ENCODE measurements at regions not wholly inside any gene's neighbourhood (a gene's known extent, or its start where the extent isn't known, plus 50 kb on each side); places are given as distances from the start of the nearest gene placed in this dataset.

DNA sequence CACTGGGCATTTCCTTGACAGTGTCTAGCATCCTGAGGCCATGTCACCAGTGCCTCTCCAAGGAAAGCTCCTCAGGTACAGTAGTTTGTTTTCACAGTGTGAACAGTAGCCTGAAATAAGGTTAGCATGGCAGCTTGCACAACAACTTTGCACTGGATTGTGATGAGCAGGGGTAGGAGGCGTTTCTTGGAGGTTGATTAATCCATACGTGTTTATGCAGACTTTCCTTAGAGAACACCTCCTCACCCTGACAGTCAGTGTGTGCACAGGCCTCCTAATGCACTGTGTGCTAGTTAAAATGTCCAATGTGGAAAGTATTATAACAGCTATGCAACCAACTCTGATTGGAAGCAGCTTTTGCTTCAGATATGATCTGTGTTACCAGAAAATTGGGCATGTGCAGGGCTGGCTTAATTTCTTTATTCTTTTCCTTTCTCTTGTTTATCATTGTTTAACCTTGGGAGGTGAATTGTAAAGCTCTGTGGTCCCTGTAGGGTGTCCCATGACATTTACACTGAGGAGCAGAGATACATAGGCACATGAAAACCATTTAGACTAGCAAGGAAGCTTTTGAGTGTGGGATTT is 77.2 kb upstream of the LDAH start:
- Histone ChIP-seq H3K27ac (ENCODE audit: insufficient read depth, low read length, poor library complexity, severe bottlenecking) (no peak overlapping the region), H3K4me1 (ENCODE audit: control insufficient read depth, insufficient read depth, low read length, poor library complexity, severe bottlenecking) (no peaks in the 10 kb centered on the region), H3K27me3 (ENCODE audit: control insufficient read depth, insufficient read depth, low read length) (no peaks in the 10 kb centered on the region), H3K9me3 (ENCODE audit: control insufficient read depth in 2 of 2, low read length in 2 of 2) (no peaks in the 10 kb centered on the region), H3K4me3 (ENCODE audit: low read depth, low read length) (no peak overlapping the region), H3K36me3 (ENCODE audit: control insufficient read depth, insufficient read depth, low read length) (no peaks in the 10 kb centered on the region)
- H3K27ac Mint-ChIP-seq: no peak overlapping the region
- no peak overlapping the region for H3K4me3 Mint-ChIP-seq
- peaks cover 18% of the 10 kb centered on the region for H3K27me3 Mint-ChIP-seq
- H3K4me1 Mint-ChIP-seq: no peaks in the 10 kb centered on the region
- H3K9me3 Mint-ChIP-seq: peaks cover 0 to 1% (median 0%) of the 10 kb centered on the region in 7 donors
- ATAC-seq (ENCODE audit: low read depth in 2 of 2) (no peak), DNase-seq (no peak)
- no peaks in the 10 kb centered on the region for H3K36me3 Mint-ChIP-seq

DNA sequence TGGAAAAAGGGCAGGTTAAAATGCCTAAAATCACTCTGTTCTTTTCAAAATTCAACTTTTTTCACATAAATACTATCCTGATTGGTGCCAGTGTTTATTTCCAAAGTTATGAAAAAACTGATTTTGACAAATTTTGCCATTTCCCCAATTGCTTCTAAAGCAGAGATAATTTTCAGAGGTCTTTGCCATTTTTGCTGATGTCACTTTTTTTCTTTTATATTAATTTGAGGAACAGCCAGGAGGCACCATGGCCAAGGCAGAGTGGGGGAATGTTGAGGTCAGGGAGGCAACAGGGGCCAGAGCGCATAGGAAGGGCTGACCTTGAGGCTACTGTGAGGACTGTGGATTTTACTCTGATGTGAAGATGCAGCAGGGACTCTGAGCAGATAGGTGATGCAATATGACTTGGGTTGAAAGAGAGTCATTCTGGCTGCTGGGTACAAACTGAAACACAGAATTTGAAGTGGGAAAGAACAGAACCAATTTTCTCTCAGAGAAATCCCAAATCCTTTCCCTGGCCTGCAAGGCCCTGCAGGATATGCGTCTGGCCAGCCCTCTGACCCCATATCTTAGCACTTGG is 75.1 kb upstream of the LDAH start:
- H3K27me3 Mint-ChIP-seq: peaks cover 18% of the 10 kb centered on the region
- Histone ChIP-seq H3K27me3 (ENCODE audit: control insufficient read depth, insufficient read depth, low read length) (peaks cover 3% of the 10 kb centered on the region), H3K4me3 (ENCODE audit: low read depth, low read length) (no peak overlapping the region), H3K36me3 (ENCODE audit: control insufficient read depth, insufficient read depth, low read length) (no peaks in the 10 kb centered on the region), H3K4me1 (ENCODE audit: control insufficient read depth, insufficient read depth, low read length, poor library complexity, severe bottlenecking) (no peaks in the 10 kb centered on the region), H3K9me3 (ENCODE audit: control insufficient read depth in 2 of 2, low read length in 2 of 2) (peaks cover 0 to 3% of the 10 kb centered on the region in 2 experiments), H3K27ac (ENCODE audit: insufficient read depth, low read length, poor library complexity, severe bottlenecking) (no peak overlapping the region)
- no peak overlapping the region for H3K4me3 Mint-ChIP-seq
- peaks cover 0 to 14% (median 0%) of the 10 kb centered on the region in 7 donors for H3K9me3 Mint-ChIP-seq
- ATAC-seq (ENCODE audit: low read depth in 2 of 2) (no peak), DNase-seq (no peak)
- no peak overlapping the region for H3K27ac Mint-ChIP-seq
- H3K36me3 Mint-ChIP-seq: no peaks in the 10 kb centered on the region
- no peaks in the 10 kb centered on the region for H3K4me1 Mint-ChIP-seq

DNA sequence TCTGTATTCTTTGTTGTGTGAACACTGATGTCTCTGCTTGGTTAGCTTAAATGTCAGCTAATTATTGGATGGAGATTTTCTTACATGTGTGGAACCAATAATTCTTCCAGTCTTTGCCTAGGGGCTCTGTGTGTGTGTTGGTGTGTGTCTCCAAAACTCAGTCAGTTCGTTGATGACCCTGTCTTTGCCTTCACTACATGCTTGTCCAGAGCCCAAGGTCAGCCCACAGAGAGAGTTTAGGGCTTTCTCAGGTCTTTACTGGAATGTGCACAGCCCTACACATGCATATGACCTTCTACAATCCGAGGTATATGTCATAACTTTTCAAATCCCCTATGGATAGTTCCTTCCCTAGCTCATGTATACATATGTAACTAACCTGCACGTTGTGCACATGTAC is 74.1 kb upstream of the LDAH start:
- no peak for ATAC-seq (ENCODE audit: low read depth in 2 of 2)
- H3K36me3 Mint-ChIP-seq: no peaks in the 10 kb centered on the region
- H3K36me3 ChIP-seq (ENCODE audit: control insufficient read depth, insufficient read depth, low read length): no peaks in the 10 kb centered on the region

DNA sequence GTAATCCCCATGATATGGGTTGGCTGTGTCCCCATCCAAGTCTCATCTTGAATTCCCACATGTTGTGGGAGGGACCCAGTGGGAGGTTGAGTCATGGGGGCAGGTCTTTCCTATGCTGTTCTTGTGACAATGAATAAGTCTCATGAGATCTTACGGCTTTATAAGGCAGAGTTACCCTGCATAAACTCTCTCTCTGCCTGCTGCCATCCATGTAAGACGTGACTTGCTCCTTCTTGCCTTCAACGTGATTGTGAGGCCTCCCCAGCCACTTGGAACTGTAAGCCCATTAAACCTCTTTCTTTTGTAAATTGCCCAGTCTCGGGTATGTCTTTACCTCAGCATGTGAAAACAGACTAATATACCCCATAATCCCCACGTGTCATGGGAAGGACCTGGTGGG is 61.9 kb upstream of the LDAH start:
- Mint-ChIP-seq H3K4me3 (no peak overlapping the region), H3K27ac (no peak overlapping the region), H3K4me1 (no peaks in the 10 kb centered on the region), H3K27me3 (peaks cover 4% of the 10 kb centered on the region), H3K9me3 (peaks cover 0 to 3% (median 0%) of the 10 kb centered on the region in 7 donors), H3K36me3 (no peaks in the 10 kb centered on the region)
- H3K4me1 ChIP-seq (ENCODE audit: control insufficient read depth, insufficient read depth, low read length, poor library complexity, severe bottlenecking): no peaks in the 10 kb centered on the region
- H3K36me3 ChIP-seq (ENCODE audit: control insufficient read depth, insufficient read depth, low read length): no peaks in the 10 kb centered on the region
- no peaks in the 10 kb centered on the region for H3K9me3 ChIP-seq (ENCODE audit: control insufficient read depth in 2 of 2, low read length in 2 of 2)
- ATAC-seq (ENCODE audit: low read depth in 2 of 2) (no peak), DNase-seq (no peak)
- no peaks in the 10 kb centered on the region for H3K27me3 ChIP-seq (ENCODE audit: control insufficient read depth, insufficient read depth, low read length)
- no peak overlapping the region for H3K4me3 ChIP-seq (ENCODE audit: low read depth, low read length)
- no peak overlapping the region for H3K27ac ChIP-seq (ENCODE audit: insufficient read depth, low read length, poor library complexity, severe bottlenecking)

More for the DNA sequence above, 74.1 kb upstream of the LDAH start:
- Histone ChIP-seq H3K27me3 (ENCODE audit: control insufficient read depth, insufficient read depth, low read length) (peaks cover 3% of the 10 kb centered on the region), H3K9me3 (ENCODE audit: control insufficient read depth in 2 of 2, low read length in 2 of 2) (peaks cover 0 to 3% of the 10 kb centered on the region in 2 experiments), H3K27ac (ENCODE audit: insufficient read depth, low read length, poor library complexity, severe bottlenecking) (no peak overlapping the region), H3K4me1 (ENCODE audit: control insufficient read depth, insufficient read depth, low read length, poor library complexity, severe bottlenecking) (no peaks in the 10 kb centered on the region), H3K4me3 (ENCODE audit: low read depth, low read length) (no peak overlapping the region)
- Mint-ChIP-seq H3K27me3 (peaks cover 27% of the 10 kb centered on the region), H3K4me1 (no peaks in the 10 kb centered on the region), H3K9me3 (peaks cover 0 to 14% (median 0%) of the 10 kb centered on the region in 7 donors), H3K4me3 (no peak overlapping the region), H3K27ac (no peak overlapping the region)
- DNase-seq: no peak

DNA sequence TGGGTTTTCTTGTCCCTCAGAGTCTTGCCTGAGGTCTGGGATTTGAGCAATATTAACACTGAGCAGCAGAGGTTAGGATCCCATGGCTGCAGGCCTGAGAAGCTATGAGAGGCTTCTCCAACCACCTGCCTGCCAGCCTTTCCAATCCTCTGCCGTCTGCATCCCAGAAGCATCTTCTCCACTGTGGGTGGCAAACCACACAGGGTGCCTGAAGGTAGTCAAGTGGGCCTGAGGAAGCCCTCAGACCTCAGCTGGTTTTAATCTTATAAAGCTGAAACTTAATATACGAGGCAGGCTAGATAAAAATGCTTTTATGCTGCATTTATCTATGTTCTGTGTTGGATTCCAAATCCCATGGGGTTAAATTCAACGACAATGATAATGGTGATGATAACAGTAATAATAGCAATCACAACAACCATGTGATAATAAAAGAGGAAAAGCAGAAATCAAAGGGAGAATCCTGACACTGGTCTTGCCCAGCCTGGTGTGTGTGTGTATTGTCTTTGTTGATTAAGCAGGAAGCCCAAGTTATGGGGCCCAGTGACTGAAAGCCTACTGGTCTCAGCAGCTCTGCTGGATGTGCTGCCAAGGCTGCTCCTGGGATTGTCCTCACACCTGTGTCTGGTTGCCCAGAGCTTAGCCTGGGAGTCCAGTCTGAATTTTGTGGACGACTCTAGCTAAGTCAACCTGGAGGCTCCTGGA is 59.7 kb upstream of the LDAH start:
- H3K4me1 Mint-ChIP-seq: no peaks in the 10 kb centered on the region
- H3K27me3 Mint-ChIP-seq: peaks cover 5% of the 10 kb centered on the region

DNA sequence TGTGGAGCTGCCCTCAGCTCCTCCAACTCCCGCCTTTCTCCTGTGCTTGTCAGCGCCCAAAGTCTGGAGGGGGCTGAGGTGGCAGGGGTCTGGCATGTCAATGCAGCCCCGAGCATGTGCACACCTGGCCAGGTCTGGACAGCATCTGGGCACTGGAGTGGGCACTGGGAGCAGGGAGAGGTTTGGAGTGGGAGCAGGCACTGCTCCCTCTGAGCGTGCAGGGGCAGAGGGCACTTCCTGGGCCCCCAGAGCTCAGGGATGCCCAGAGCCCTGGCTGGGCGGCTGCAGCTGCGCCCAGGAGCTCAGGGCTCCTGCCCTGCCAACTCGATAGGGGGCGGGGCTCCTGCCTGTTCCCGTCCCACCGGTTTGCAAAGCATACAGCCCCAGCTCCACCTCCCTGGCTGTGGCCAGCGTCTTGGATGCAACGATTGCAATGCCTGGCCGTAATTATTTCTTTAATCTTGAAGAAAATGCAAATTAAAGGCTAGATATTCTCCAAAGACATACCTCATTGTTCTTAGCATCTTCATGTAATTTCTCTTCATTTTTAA is 57.4 kb upstream of the LDAH start:
- peaks cover 9% of the 10 kb centered on the region for H3K27me3 ChIP-seq (ENCODE audit: control insufficient read depth, insufficient read depth, low read length)
- Mint-ChIP-seq H3K36me3 (no peaks in the 10 kb centered on the region), H3K9me3 (peaks cover 0 to 3% (median 0%) of the 10 kb centered on the region in 7 donors), H3K4me1 (no peaks in the 10 kb centered on the region), H3K4me3 (no peak overlapping the region), H3K27me3 (peaks cover 12% of the 10 kb centered on the region), H3K27ac (no peak overlapping the region)
- no peaks in the 10 kb centered on the region for H3K9me3 ChIP-seq (ENCODE audit: control insufficient read depth in 2 of 2, low read length in 2 of 2)
- DNase-seq (no peak), ATAC-seq (ENCODE audit: low read depth in 2 of 2) (no peak)
- H3K36me3 ChIP-seq (ENCODE audit: control insufficient read depth, insufficient read depth, low read length): no peaks in the 10 kb centered on the region
- H3K4me1 ChIP-seq (ENCODE audit: control insufficient read depth, insufficient read depth, low read length, poor library complexity, severe bottlenecking): no peaks in the 10 kb centered on the region
- no peak overlapping the region for H3K27ac ChIP-seq (ENCODE audit: insufficient read depth, low read length, poor library complexity, severe bottlenecking)
- no peak overlapping the region for H3K4me3 ChIP-seq (ENCODE audit: low read depth, low read length)

More for the DNA sequence above, 59.7 kb upstream of the LDAH start:
- Histone ChIP-seq H3K9me3 (ENCODE audit: control insufficient read depth in 2 of 2, low read length in 2 of 2) (no peaks in the 10 kb centered on the region), H3K27me3 (ENCODE audit: control insufficient read depth, insufficient read depth, low read length) (peaks cover 2% of the 10 kb centered on the region), H3K4me1 (ENCODE audit: control insufficient read depth, insufficient read depth, low read length, poor library complexity, severe bottlenecking) (no peaks in the 10 kb centered on the region), H3K36me3 (ENCODE audit: control insufficient read depth, insufficient read depth, low read length) (no peaks in the 10 kb centered on the region), H3K27ac (ENCODE audit: insufficient read depth, low read length, poor library complexity, severe bottlenecking) (no peak overlapping the region), H3K4me3 (ENCODE audit: low read depth, low read length) (no peak overlapping the region)
- no peak overlapping the region for H3K27ac Mint-ChIP-seq
- DNase-seq (no peak), ATAC-seq (ENCODE audit: low read depth in 2 of 2) (no peak)
- no peak overlapping the region for H3K4me3 Mint-ChIP-seq
- H3K36me3 Mint-ChIP-seq: no peaks in the 10 kb centered on the region
- H3K9me3 Mint-ChIP-seq: peaks cover 0 to 3% (median 0%) of the 10 kb centered on the region in 7 donors

DNA sequence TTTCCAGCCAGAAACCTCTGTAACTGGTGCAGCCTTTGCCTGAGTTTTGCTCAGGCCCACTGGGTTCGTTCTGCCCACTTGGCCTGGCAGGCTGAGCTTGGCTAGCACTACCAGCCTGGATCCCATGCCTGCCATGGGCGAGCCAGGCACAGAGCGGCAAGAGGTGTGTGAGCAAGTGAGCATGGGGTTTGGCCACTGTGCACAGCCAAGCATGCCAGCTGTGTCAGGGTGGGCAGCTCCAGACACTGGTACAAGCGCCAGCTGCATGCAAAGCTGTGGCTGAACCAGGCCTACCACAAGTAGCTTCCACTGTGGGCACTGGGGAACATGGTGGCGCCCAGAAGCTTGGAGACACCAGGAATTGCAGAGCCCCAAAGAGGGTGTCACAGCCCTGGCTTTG is 56.3 kb upstream of the LDAH start:
- H3K9me3 ChIP-seq (ENCODE audit: control insufficient read depth in 2 of 2, low read length in 2 of 2): no peaks in the 10 kb centered on the region
- peaks cover 14% of the 10 kb centered on the region for H3K27me3 Mint-ChIP-seq
- no peaks in the 10 kb centered on the region for H3K36me3 ChIP-seq (ENCODE audit: control insufficient read depth, insufficient read depth, low read length)
- no peak overlapping the region for H3K4me3 Mint-ChIP-seq
- H3K9me3 Mint-ChIP-seq: peaks cover 0 to 4% (median 1%) of the 10 kb centered on the region in 7 donors
- no peak overlapping the region for H3K4me3 ChIP-seq (ENCODE audit: low read depth, low read length)
- no peaks in the 10 kb centered on the region for H3K4me1 Mint-ChIP-seq
- no peaks in the 10 kb centered on the region for H3K36me3 Mint-ChIP-seq
- peaks cover 9% of the 10 kb centered on the region for H3K27me3 ChIP-seq (ENCODE audit: control insufficient read depth, insufficient read depth, low read length)
- H3K27ac ChIP-seq (ENCODE audit: insufficient read depth, low read length, poor library complexity, severe bottlenecking): no peak overlapping the region
- H3K4me1 ChIP-seq (ENCODE audit: control insufficient read depth, insufficient read depth, low read length, poor library complexity, severe bottlenecking): no peaks in the 10 kb centered on the region
- ATAC-seq (ENCODE audit: low read depth in 2 of 2) (no peak), DNase-seq (no peak)
- H3K27ac Mint-ChIP-seq: no peak overlapping the region

Data from CD4-positive, CD25-positive, alpha-beta regulatory T cell (primary cell).